Astrocyte (in vitro differentiated cells and primary cell): ENCODE measurements at regions not wholly inside any gene's neighbourhood (a gene's known extent, or its start where the extent isn't known, plus 50 kb on each side); places are given as distances from the start of the nearest gene placed in this dataset.

Experiments
- DNase-seq: peaks from one replicate; pipeline ENCODE4 v3.0.0-alpha.2; 2010; ENCODE audit warnings: low read depth
- FAIRE-seq: peaks from 2 replicates; lab custom pipeline; 2011; peaks lifted over from hg19 to GRCh38; lab: Jason Lieb, UNC
- H2AFZ ChIP-seq: 2 replicates; pipeline ENCODE4 v1.6.0; 2012; ENCODE audit warnings: low read depth, low read length, inconsistent platforms
- H3K27ac ChIP-seq: 2 replicates; pipeline ENCODE4 v1.5.1; 2011; ENCODE audit warnings: low read depth, low read length, inconsistent platforms
- H3K27me3 ChIP-seq: 2 replicates; pipeline ENCODE4 v1.6.0; 2011; ENCODE audit warnings: low read length, inconsistent platforms; ENCODE audit not compliant: insufficient read depth
- H3K36me3 ChIP-seq: 2 replicates; pipeline ENCODE4 v1.5.1; 2011; ENCODE audit warnings: low read length, inconsistent platforms; ENCODE audit not compliant: insufficient read depth
- H3K4me1 ChIP-seq: 2 replicates; pipeline ENCODE4 v1.5.1; 2011; ENCODE audit warnings: low read length, inconsistent platforms; ENCODE audit not compliant: insufficient read depth
- H3K4me2 ChIP-seq: 2 replicates; pipeline ENCODE4 v1.6.0; 2012; ENCODE audit warnings: low read length, inconsistent platforms
- H3K4me3 ChIP-seq: 2 replicates; pipeline ENCODE4 v1.5.1; 2011; ENCODE audit warnings: low read depth, mild to moderate bottlenecking, low read length, inconsistent platforms; ENCODE audit not compliant: insufficient read depth
- H3K79me2 ChIP-seq: 2 replicates; pipeline ENCODE4 v1.6.0; 2012; ENCODE audit warnings: mild to moderate bottlenecking, low read length, inconsistent platforms; ENCODE audit not compliant: insufficient read depth
- H3K9ac ChIP-seq: 2 replicates; pipeline ENCODE4 v1.6.0; 2012; ENCODE audit warnings: mild to moderate bottlenecking, low read length, inconsistent platforms
- H3K9me3 ChIP-seq: 2 replicates; pipeline ENCODE4 v1.5.1; 2012; ENCODE audit warnings: low read depth, mild to moderate bottlenecking, low read length, inconsistent platforms; ENCODE audit not compliant: insufficient read depth
- H4K20me1 ChIP-seq: 2 replicates; pipeline ENCODE4 v1.6.0; 2012; ENCODE audit warnings: low read length, inconsistent platforms; ENCODE audit not compliant: insufficient read depth
- H3K27ac Mint-ChIP-seq: one replicate; pipeline ENCODE4 v1.8.0; 2021; ENCODE audit warnings: mild to moderate bottlenecking, mixed read lengths; ENCODE audit not compliant: unreplicated experiment
- H3K27me3 Mint-ChIP-seq: one replicate; pipeline ENCODE4 v1.8.0; 2021; ENCODE audit warnings: low read depth, mixed read lengths; ENCODE audit not compliant: unreplicated experiment
- H3K36me3 Mint-ChIP-seq: one replicate; pipeline ENCODE4 v1.8.0; 2021; ENCODE audit warnings: low read depth, mixed read lengths; ENCODE audit not compliant: unreplicated experiment
- H3K4me1 Mint-ChIP-seq: one replicate; pipeline ENCODE4 v1.8.0; 2021; ENCODE audit warnings: low read depth, mixed read lengths; ENCODE audit not compliant: unreplicated experiment
- H3K4me3 Mint-ChIP-seq: one replicate; pipeline ENCODE4 v1.8.0; 2021; ENCODE audit warnings: mild to moderate bottlenecking, moderate library complexity, mixed read lengths; ENCODE audit not compliant: unreplicated experiment
- H3K9me3 Mint-ChIP-seq: one replicate; pipeline ENCODE4 v1.8.0; 2021; ENCODE audit warnings: mild to moderate bottlenecking, mixed read lengths; ENCODE audit not compliant: unreplicated experiment
- EZH2 ChIP-seq: IDR thresholded peaks from 2 replicates; pipeline ENCODE4 v1.6.1; 2012; ENCODE audit warnings: mild to moderate bottlenecking, low read length, inconsistent platforms; ENCODE audit not compliant: insufficient read depth
- TF ChIP-seq, protein P1 (sequence below): IDR thresholded peaks from 2 replicates; pipeline ENCODE4 v1.5.1; 2011; ENCODE audit warnings: low read depth, mild to moderate bottlenecking, inconsistent platforms, low read length, moderate library complexity; ENCODE audit not compliant: insufficient read depth

DNA sequence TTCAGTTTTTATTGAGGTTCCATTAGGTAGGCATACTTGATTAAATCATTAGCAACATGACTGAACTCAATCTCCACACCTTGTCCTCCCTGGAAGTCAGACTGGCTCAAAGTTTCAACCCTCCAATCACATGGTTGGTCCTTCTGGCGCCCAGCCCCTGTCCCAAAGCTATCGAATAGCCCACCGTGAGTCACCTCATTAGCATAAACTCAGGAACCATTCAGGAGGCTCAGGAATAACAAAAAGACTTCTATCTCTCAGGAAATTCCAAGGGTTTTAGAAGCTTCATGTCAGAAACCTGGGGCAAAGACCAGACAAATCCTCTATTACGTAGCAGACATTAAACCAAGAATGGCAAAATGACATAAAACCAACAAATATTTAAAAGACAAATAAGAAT lies 78.6 kb downstream of the RGS2 start:
- no peak overlapping the region for H3K27ac Mint-ChIP-seq
- Histone ChIP-seq H3K9ac (no peak overlapping the region), H3K4me3 (no peak overlapping the region), H3K27me3 (no peaks in the 10 kb centered on the region), H3K79me2 (no peaks in the 10 kb centered on the region), H3K36me3 (no peaks in the 10 kb centered on the region), H3K4me2 (no peak overlapping the region), H3K9me3 (no peaks in the 10 kb centered on the region), H4K20me1 (no peaks in the 10 kb centered on the region), H2AFZ (no peak overlapping the region), H3K4me1 (no peaks in the 10 kb centered on the region), H3K27ac (no peak overlapping the region)
- no peaks in the 10 kb centered on the region for H3K36me3 Mint-ChIP-seq
- H3K4me1 Mint-ChIP-seq: peaks cover 4% of the 10 kb centered on the region
- no peak overlapping the region for H3K4me3 Mint-ChIP-seq
- DNase-seq (no peak), FAIRE-seq (no peak)
- TF ChIP-seq EZH2: no peak
- TF ChIP-seq, protein P1, sequence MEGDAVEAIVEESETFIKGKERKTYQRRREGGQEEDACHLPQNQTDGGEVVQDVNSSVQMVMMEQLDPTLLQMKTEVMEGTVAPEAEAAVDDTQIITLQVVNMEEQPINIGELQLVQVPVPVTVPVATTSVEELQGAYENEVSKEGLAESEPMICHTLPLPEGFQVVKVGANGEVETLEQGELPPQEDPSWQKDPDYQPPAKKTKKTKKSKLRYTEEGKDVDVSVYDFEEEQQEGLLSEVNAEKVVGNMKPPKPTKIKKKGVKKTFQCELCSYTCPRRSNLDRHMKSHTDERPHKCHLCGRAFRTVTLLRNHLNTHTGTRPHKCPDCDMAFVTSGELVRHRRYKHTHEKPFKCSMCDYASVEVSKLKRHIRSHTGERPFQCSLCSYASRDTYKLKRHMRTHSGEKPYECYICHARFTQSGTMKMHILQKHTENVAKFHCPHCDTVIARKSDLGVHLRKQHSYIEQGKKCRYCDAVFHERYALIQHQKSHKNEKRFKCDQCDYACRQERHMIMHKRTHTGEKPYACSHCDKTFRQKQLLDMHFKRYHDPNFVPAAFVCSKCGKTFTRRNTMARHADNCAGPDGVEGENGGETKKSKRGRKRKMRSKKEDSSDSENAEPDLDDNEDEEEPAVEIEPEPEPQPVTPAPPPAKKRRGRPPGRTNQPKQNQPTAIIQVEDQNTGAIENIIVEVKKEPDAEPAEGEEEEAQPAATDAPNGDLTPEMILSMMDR: no peak
- no peaks in the 10 kb centered on the region for H3K9me3 Mint-ChIP-seq
- no peaks in the 10 kb centered on the region for H3K27me3 Mint-ChIP-seq

DNA sequence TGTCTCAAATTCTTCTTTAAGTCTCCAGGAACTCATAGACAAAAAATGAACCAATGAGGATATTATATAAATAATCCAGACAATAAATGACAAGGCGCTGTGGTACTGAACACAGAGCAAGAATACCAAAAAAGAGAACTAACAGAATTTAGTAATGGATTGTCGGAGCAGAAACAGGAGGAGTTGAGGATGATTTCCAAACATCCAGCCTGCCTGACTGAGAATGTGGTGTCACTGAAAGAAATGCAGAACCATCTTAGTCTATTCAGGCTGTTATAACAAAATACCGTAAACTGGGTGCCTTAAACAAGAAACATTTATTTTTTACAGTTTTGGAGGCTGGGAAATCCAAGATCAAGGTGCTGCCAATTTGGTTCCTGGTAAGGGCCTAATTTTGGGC lies 79.7 kb downstream of the RGS2 start:
- H3K4me3 ChIP-seq: no peak overlapping the region
- no peaks in the 10 kb centered on the region for H3K9me3 Mint-ChIP-seq
- H3K4me1 ChIP-seq: no peaks in the 10 kb centered on the region
- no peak overlapping the region for H2AFZ ChIP-seq
- H3K4me1 Mint-ChIP-seq: peaks cover 4% of the 10 kb centered on the region
- TF ChIP-seq, protein P1: no peak
- no peak for TF ChIP-seq EZH2
- no peaks in the 10 kb centered on the region for H3K27me3 ChIP-seq
- H3K9ac ChIP-seq: no peak overlapping the region
- H3K27ac ChIP-seq: no peak overlapping the region
- no peaks in the 10 kb centered on the region for H3K79me2 ChIP-seq
- no peaks in the 10 kb centered on the region for H3K36me3 Mint-ChIP-seq
- no peak overlapping the region for H3K4me2 ChIP-seq
- H4K20me1 ChIP-seq: no peaks in the 10 kb centered on the region
- H3K27me3 Mint-ChIP-seq: no peaks in the 10 kb centered on the region
- FAIRE-seq: no peak
- no peak for DNase-seq
- no peaks in the 10 kb centered on the region for H3K9me3 ChIP-seq
- H3K4me3 Mint-ChIP-seq: no peak overlapping the region
- H3K27ac Mint-ChIP-seq: no peak overlapping the region
- no peaks in the 10 kb centered on the region for H3K36me3 ChIP-seq

DNA sequence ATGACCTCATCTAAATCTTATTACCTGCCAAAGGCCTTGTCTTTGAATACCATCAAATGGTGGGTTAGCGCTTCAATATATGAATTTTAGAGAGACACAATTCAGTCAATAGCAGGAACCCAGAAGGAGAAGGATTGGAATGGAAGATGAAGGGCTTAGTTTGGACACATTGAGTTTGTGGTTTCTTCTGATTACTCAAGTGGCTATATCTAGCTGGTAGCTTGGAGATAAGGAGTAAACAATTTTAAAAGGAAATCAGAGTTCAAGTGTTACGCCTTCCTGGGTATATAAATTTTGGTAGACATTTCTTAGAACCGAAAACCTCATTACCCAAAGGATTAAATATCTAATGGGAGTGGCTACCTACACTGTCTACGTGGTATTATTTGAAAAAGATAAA lies 80.2 kb downstream of the RGS2 start:
- H3K4me2 ChIP-seq: no peak overlapping the region
- TF ChIP-seq EZH2: no peak
- TF ChIP-seq, protein P1: no peak
- no peak overlapping the region for H3K27ac Mint-ChIP-seq

More for the DNA sequence above, 80.2 kb downstream of the RGS2 start:
- no peaks in the 10 kb centered on the region for H3K36me3 Mint-ChIP-seq
- no peaks in the 10 kb centered on the region for H3K27me3 ChIP-seq
- H4K20me1 ChIP-seq: no peaks in the 10 kb centered on the region
- no peaks in the 10 kb centered on the region for H3K4me1 ChIP-seq
- H2AFZ ChIP-seq: no peak overlapping the region
- H3K4me3 ChIP-seq: no peak overlapping the region
- H3K79me2 ChIP-seq: no peaks in the 10 kb centered on the region
- no peak overlapping the region for H3K4me3 Mint-ChIP-seq
- H3K9me3 ChIP-seq: no peaks in the 10 kb centered on the region
- DNase-seq: no peak
- peaks cover 4% of the 10 kb centered on the region for H3K4me1 Mint-ChIP-seq
- no peaks in the 10 kb centered on the region for H3K36me3 ChIP-seq
- H3K27ac ChIP-seq: no peak overlapping the region
- no peak overlapping the region for H3K9ac ChIP-seq
- no peaks in the 10 kb centered on the region for H3K27me3 Mint-ChIP-seq
- FAIRE-seq: no peak
- H3K9me3 Mint-ChIP-seq: no peaks in the 10 kb centered on the region
